ENCODE measurements at regions not wholly inside any gene's neighbourhood (a gene's known extent, or its start where the extent isn't known, plus 50 kb on each side); places are given as distances from the start of the nearest gene placed in this dataset.

DNA sequence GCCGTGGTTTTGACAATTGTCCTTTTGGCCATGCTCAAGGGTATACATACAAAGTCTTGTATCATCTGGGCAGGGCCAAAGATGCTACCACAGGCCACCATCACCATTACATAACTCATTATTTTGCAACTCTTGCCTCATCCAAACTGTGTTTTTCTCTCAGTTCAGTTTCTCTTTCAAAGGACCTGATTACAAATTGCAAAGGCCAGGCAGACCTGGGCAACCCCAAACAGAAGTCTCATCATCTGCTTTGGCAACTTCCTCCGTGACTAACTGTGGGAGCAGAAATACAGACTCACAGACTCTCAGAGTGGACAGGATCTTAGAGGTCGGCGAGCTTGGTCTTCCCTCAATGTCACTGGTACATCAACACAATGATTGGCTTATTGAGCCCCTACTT lies 117.8 kb upstream of the NEDD9 start:
- no peak for DNase-seq

DNA sequence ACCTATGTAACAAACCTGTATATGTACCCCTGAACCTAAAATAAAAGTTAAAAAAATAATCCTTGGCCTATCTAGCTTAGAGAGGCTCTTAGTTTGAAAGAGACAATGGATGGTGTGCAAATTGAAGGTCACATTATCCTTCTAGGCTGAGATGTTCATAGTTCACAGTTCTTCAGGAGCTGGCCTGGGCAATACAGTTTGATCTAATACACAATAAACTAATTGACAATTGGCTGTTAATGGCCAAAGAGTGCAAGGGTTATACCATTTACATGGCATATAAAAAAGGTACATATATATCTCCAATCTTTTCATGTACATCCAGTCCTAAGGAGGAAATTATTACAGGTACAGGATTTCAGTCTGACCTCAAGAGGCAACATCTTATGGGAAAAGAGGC lies 117.4 kb upstream of the NEDD9 start:
- DNase-seq: no peak

DNA sequence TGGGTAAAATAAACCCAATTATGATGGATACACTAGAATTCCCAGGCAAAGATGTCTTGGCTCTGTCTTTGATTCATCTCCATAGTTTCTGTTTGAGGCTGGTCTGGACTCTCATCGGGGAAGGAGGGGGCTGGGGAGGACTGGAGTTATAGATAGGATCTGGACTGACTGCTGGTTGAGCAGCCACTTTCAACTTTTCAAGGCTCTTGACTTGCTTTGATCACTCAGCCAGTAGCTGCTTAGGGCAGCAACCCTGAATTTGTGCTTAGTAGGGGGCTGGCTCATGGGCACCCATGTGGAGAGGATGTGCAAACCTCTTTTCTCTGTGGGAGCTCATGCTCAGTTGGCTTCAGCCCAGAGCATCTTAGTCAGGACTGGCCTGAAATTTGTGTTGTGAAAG lies 114.0 kb upstream of the NEDD9 start:
- no peak for DNase-seq

DNA sequence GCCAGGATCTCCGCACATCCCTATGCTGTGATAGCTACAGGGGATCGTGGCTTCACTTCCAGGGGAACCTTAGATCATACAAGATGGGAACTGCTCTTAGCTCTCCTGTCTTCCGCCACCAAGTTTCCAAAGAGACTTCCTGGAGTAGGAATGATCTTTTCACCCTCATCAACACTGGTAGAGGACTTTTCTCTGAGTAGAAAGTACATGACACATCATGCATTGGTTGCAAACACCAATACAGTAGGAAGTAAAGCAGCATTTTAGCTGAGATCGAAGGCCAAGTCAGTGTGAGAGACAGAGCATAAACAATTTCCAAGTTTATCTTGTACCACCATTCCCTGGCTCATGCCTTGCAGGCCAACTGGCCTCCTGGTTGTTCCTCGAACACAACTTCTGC lies 113.1 kb upstream of the NEDD9 start:
- DNase-seq: no peak

DNA sequence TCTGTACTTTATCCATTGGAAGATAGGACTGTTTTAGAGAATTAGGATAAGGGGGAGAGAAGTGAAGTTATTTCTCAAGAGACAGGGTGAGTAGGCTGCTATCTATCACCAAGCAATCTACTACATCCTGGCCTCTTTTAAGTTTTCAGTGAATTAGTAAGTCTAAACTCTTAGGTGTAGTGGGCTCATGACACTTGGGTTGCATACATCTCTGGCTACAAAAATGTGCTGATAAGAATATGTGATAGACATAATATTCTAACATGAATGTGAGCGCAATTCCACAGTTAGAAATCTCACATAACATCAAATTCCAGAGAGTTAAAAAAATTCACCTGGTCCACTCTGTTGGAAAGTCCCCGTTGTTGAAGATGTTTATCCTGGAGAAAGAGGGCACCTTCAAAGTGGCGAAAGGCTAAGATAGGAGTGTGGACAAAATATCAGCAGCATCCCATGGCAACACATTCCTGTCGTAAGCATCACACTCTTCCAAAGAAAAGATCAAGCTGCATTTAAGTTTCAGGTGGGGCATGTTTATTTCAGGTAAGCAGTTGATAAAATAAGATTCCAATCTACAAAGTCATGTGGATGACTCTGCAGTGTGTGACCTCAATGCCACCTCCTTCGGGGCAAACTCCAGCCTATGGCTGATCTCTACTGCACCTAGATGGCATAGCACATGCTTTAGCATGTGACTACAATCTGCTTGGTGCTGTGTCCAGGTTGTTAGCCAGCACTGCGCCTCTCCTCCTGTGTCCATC lies 111.7 kb upstream of the NEDD9 start:
- no peak for DNase-seq

DNA sequence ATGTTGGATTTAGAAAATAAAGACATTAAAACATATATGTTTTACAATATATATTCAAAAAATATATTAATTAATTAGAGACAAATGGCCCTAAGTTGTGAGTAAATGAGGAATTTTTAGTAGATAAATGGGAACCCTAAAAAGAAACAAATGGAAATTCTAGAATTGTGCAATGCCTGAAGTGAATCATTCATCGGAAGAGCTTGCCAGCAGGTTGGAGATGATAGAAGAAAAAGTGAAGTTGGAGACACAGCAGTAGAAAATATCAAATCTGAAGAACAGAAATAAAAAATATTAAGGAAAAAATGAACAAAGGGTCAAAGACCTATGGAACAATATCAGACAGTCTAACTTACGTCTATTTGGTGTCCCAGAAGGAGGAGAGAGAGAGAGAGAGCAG lies 109.4 kb upstream of the NEDD9 start:
- no peak for DNase-seq

DNA sequence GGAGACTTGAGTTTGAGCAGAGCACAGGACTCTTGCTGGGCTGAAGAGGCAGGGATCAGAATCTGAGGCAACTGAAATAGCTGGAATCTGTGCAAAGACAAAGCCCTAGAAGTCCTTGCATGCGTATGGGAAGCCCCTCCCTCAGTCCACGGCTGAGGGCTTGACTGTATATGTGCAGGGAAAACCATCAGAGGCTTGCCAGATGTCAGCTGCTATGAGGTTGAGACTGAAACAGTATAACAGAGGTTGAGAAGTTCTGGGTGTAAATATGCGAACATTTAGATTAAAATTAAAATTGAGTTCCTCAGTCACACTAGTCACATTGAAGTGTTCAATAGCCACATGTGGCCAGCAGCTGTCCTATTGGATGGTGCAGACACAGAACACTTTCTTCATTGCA lies 108.8 kb upstream of the NEDD9 start:
- DNase-seq: no peak

DNA sequence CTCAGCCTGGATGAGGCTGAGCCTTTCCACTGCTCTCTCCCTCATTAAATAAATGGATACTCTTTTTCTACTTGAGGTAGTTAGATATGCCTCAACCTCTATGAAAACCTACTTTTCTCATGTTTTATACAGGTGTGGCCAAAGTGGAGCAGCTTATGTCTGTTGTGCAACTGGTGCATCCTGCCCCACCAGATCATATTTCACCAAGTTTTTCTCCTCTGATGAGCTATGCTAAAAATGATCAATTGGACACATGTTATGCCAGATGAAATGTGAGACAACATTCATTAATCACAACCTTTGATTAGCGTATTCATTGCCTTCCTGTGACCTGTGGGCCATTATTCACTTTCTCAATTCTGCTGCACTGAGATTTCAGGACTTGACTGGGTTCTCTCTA lies 106.9 kb upstream of the NEDD9 start:
- no peak for DNase-seq

DNA sequence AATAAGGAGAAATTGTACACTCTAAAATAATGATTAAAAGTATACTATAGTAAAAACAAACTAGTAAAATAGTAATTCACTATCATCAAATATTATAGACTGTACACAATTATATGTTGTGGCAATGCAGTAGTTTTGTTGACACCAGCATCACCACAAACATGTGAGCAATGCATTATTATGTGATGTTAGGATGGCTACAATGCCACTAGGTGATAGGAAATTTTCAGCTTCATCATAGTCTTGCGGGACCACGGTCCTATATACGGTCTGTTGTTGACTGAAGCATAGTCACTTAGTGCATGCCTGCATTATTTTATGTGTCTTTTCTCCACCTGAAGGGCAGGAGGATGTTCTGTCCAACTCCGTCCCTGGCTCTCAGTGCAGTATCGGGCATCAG lies 104.8 kb upstream of the NEDD9 start:
- DNase-seq: no peak

DNA sequence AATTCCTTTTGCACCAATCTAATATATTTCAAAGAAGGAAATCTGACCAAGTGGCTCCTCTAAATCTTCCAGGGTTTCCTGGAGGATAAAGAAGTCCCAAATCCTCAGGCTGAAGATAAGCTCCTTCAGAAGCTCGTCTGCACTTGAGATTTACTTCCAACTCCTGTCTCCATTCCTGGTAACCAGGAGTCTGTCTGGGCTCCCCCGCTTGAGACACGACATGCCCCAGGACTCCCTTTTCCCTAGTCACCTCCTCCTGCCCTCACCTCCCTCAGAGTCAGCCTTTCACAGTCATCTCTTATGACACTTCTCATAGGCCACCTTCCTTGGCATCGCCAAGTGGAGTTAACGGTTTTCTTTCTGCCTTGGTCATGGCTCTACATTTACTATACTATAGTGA lies 103.4 kb upstream of the NEDD9 start:
- DNase-seq: no peak

DNA sequence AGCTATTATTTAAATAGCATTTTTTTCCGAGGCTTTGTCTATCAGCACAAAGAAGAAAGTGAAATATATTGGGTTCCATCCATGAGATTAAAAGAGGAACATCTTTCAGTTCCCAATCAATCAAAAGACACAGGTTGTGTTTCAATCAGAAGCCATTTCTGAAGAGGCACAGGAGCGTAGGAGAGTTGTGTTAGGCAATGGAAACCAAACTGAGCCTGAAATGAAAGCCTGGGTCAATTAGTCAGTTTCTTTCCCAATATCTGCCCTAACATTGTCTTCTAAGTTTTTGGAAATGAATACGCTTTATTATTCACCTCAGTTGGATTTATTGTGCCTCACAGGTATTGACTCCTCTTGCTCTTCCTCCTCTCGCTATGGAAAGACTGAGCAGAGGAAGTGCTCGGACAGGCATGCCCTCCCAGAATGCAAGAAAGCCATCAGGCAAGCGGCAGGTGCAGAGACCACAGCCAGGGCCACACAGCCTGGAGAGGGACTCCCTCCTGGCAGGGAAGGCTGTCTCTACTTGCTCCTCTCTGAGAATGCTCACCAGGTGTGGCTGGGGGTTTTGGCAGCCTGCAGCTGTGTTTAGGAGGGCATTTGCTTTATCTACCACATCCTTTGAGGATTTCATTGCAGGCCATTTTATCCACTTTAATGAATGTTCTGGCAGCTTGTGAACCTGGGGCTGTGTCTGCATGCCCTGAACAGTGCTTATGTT lies 100.8 kb upstream of the NEDD9 start:
- DNase-seq: no peak

DNA sequence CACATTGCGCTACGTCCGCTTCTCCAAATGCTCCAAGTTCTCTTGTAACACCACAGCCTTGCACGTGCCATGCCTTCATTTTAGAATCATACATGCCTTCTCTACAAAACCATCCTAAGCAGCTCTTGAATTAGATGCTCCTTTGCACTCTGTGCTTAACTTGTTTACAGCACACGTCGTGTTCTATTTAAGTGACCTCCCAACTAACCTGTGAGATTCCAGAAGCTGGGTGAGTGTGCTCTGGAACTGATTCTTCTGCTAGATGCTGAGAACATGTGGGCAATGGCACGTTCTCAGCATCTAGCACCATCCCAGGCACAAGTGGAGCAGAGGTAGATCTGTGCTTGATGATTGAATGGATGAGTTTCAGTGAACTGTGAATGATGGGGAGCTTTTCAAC lies 100.0 kb upstream of the NEDD9 start:
- DNase-seq: no peak

DNA sequence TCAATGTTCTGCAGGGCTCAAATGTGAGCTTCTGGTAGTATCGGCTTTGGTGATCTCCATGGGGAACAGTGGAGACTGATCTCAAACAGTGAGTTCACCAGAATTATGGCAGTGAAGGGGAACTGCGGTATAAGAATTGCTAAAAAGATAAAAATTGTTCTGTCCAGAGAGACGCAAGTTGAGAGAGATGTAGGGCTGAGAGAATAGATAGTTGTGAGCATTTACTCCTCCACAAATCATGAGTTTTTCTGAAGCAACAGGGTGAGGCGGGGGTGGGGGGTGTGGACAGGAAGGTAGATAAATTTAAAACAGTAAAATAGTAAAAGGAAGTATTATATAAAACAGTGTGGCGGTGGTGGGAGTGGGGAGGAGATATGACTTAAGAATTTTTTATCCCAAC lies 98.6 kb upstream of the NEDD9 start:
- DNase-seq: no peak

DNA sequence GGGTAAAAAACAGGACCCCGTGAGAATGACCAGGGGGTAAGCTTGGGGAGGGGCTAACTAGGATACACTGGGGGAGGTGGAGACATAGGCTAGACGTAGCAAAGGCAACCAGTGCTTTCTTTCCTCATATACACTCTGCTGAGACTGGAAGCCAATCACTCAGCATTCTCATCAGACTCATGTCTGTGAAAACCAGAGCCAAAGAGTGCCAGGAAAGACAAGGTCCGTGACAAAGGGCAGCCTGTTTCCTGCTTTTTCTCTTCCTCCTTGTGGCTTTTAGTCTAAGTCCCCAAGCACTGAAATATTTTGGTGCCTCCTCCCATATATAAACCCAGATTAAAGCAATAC lies 97.9 kb upstream of the NEDD9 start:
- DNase-seq: no peak

DNA sequence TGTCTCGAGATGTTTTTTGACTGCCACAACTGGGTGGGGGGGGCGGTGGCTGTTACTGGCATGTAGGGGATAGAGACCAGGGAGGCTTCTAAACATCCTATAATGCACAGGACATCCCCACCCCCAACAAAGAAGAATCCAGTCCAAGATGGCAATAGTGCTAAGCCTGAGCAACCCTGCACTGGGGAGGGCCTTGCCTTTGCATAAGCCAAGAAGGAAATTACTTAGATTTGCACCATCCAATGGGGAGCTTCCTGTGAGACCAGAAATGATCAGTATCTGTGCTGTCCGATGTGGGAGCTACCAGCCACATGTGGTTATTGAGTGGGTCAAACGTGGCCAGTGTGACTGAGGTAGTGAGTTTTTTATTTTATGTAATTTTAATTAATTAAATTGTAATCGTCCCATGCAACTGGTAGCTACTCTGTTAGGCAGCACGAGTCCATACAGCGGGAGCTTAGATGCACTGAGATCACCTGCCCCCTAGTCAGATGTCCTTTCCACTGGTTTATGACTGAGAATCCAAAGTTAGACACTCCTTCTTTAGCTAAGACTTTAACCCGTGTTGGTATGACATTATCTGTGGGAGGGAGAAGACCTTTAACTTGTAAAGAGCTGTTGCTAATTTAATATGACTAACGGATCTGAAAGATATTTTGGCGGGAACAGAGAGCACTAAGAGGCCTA lies 97.4 kb upstream of the NEDD9 start:
- DNase-seq: no peak

DNA sequence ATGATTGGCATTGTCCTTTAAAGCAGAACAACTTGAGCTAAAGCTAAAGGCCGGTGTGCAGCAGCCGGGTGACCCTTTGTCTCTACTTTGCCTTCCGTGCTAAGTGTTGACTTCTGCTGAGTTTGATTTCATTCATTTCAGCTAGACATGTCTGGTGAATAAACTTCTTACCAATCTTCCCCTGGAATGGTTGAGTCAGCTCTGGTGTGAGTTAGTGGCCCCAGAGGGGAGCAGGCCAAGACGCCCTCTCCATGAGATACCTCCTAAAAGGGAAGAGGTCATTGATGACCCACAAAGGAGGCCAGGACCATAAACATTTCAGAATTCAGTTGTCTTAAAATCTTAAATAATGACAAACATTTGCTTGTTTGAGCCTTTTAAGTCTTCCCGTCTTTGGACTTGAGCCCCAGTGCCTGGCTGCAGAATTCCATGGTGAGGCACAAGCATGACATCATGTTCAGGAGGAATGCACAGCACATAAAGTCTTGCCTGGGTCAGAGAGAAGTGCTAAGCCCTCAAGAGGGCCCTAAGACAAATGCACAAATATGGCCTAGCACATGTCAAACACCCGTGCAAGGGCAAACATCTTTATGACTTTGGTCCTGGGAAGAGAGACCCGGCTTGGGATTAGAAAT lies 96.3 kb upstream of the NEDD9 start:
- DNase-seq: no peak

DNA sequence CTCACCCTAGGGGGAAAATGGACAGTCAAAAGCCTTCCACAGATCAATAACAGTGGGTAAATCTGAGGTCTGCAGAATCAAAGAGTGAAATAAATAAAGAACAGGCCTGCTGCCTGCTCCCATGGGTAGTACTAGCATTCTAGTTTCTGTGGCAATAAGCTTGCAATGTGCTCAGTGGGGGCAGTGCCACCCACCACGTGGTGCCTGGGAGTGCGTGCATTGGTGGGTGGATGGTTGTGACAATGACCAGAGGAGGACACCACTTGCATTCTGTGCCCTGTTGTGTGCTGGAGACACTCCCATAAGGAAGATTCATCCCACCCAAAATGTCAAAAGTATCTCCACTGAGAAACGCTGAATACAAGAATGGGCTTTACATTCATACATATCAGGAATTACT lies 95.5 kb upstream of the NEDD9 start:
- DNase-seq: no peak

DNA sequence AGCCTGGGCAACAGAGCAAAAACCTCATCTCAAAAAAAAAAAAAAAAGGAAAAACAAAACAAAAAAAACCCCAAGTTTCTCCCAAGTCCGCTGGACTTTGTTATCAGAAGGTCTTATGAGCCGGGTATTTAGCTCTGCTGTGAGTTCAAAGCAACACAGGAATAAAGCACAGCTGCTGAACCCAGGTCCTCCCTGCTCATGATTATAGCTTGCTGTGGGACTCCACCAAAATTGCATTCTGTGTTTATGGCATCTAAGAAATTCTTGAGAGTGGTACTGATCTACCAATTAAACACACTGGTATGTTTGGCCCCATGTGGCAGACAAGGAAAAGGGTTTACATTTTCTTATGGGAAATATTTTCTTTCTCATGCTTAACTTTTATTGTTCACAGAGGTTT lies 93.6 kb upstream of the NEDD9 start:
- no peak for DNase-seq

DNA sequence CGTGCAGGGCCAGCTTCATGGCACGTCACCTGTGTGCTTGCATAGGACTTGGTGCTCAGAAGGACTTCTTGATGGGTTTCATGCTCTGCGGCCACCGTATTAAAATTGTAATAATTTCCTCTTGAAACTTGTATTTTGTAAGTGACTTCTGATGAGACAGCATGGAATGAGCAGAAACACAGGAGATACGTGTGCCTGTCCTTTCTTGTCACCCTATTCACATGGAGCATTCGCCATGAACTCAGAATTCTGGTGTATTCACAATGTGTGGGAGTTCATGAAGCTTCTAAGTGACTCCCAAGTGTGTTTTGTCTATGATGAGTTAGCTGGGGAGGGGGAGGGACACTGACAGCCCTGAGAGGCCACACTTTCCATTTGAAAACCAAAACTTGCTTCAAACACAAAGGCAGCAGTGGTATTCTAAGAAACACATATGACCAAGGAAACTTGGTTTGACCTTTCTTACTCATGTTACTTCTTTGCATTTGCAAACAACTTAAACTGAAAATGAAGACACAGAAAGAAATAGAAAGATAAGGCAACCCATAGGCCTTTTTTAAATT lies 92.1 kb upstream of the NEDD9 start:
- DNase-seq: peak; percentile 34

DNA sequence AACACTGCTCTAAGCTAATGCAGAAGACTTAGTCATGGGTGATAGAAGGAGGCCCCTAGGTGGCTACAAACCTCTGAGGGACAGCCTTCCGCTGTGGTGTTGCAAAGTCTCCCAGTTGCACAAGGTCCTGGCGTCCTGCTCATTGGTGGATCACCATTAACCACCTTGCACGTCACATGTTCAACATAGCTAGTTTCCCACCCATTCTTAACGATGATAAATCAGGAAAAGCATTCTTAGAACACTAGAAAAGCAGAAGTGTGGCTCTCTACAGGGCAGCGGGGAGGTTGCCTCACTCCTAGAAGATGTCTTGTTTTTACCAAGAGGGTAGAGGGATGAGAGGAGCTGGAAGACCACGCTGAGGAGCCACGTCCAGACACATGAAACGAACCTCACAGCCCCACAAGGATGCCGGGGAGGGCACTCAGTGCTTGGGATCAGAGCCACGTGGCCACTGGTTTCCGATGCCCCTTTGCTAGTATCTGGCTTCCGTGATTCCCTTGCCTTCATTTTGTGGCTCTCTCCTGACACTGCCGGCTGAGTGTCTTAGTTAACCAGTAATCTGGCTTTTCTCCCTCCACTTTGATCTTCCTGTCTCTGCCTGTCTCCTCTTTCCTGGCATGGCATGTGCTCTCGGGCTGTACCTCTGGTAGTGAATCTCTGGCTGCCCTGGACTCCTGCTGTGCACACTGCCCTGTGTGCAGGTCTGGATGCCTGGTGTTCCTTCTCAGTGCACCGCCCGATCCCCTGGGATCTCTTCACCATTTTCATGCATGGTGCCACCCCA lies 91.4 kb upstream of the NEDD9 start:
- DNase-seq: no peak

DNA sequence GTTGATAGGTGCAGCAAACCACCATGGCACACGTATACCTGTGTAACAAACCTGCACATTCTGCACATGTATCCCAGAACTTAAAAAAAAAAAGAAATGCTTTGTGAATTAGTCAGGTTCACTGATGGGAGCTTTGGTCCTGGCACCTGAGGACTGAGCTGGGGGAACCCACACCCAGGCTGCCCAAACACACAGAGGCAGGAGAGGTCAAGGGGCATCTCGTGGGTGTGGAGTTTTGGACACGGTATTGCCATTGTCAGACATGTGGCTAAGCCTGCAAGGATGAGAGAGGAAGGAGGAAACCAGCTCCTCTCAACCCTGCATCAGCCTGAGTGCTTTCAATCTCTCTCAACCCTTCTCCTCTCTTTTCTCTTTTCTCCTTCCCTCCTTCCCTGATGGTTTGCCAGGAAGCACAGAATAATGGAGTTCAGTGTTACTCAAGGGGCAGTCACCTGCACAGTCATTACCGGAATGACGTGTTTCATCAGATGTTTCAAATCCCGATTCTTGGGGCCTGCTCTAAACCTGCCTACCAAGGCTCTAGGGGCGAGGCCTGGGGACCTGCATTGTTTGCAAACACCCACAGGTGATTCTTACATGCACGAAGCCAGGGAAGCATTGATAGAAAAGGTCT lies 89.9 kb upstream of the NEDD9 start:
- DNase-seq: no peak

DNA sequence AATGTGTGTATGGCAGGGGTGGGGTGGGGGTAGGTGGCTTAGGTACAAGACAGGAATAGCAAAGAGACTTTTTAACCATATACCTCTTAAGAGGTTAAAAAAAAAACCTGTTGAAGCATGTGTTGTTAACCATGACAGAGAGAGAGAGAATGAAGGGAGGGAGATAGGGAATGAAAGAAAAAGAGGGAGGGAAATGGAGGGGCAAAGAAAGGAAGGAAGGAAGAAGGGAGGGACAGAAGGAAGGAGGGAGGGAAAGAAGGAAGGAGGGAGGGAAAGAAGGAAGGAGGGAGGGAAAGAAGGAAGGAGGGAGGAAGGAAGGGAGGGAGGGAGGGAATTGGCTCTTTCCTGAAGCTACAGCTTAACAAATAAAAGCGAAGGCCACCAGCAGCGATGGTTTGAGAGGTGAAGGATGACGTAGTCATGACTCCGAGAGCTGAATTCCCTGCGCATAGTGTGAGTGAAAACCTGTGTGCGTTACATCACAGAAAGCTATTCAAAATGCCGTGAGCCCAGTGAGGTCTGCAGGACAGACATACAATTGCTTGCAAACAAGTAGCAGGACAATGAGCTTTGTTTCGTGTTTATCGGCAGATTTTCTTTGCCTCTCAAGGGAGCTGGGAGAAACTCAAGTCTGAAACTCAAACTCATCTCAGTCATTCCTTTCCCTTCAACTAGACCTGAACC lies 88.6 kb upstream of the NEDD9 start:
- no peak for DNase-seq
